OCI-LY3 (cell line): ENCODE measurements at regions not wholly inside any gene's neighbourhood (a gene's known extent, or its start where the extent isn't known, plus 50 kb on each side); places are given as distances from the start of the nearest gene placed in this dataset.

Experiments
- EZH2phosphoT487 ChIP-seq: fragments of 200-600 bp; shearing (Covaris generic); IDR thresholded peaks from 2 replicates; pipeline ENCODE4 v1.6.1; 2018; ENCODE audit warnings: antibody characterized with exemption, mixed run types, low read depth
- TF ChIP-seq, protein P1 (sequence below): fragments of 200-600, 300-600 bp; sonication (generic); IDR thresholded peaks from 2 replicates; pipeline ENCODE4 v1.5.1; 2014; ENCODE audit warnings: antibody characterized with exemption, low read length, low read depth

GRCh38 chr13:40047322-40047771 is 391.9 kb downstream of the COG6 start:
- TF ChIP-seq, protein P1, sequence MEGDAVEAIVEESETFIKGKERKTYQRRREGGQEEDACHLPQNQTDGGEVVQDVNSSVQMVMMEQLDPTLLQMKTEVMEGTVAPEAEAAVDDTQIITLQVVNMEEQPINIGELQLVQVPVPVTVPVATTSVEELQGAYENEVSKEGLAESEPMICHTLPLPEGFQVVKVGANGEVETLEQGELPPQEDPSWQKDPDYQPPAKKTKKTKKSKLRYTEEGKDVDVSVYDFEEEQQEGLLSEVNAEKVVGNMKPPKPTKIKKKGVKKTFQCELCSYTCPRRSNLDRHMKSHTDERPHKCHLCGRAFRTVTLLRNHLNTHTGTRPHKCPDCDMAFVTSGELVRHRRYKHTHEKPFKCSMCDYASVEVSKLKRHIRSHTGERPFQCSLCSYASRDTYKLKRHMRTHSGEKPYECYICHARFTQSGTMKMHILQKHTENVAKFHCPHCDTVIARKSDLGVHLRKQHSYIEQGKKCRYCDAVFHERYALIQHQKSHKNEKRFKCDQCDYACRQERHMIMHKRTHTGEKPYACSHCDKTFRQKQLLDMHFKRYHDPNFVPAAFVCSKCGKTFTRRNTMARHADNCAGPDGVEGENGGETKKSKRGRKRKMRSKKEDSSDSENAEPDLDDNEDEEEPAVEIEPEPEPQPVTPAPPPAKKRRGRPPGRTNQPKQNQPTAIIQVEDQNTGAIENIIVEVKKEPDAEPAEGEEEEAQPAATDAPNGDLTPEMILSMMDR, result no peak
- TF ChIP-seq EZH2phosphoT487, result no peak
